Pancreas (tissue), 10 donors: ENCODE measurements at regions not wholly inside any gene's neighbourhood (a gene's known extent, or its start where the extent isn't known, plus 50 kb on each side); places are given as distances from the start of the nearest gene placed in this dataset.

ENCODE experiments used
- ATAC-seq, 4 donors: fragments of 200-7000 bp; cut with Tn5 transposase; one replicate each; pipeline versions ENCODE4 v1.8.0 to v1.9.1; 2020; ENCODE audit warnings: mild to moderate bottlenecking in 4 of 4, moderate library complexity in 4 of 4
- DNase-seq, 6 donors: peaks; one replicate each; pipeline ENCODE4 v3.0.0-alpha.2; 2020
- FAIRE-seq: peaks from 2 replicates; lab custom pipeline; 2012; peaks lifted over from hg19 to GRCh38; lab: Jason Lieb, UNC
- H3K27ac ChIP-seq, 4 donors: fragments of 200-600 bp; sonication (generic); 1 replicate in 3 of 4; 2 replicates in 1 of 4; pipeline versions ENCODE4 v1.5.0 to v1.8.0; 2020
- H3K27me3 ChIP-seq, 4 donors: fragments of 200-600 bp; one replicate each; pipeline ENCODE4 v1.8.0; 2021
- H3K36me3 ChIP-seq, 3 donors: fragments of 200-600 bp; sonication (generic) in 1 of 3; one replicate each; pipeline versions ENCODE4 v1.5.0 to v1.8.0; 2020 to 2021
- H3K4me1 ChIP-seq, 3 donors: fragments of 200-600 bp; one replicate each; pipeline ENCODE4 v1.8.0; 2021
- H3K4me3 ChIP-seq, 4 donors: fragments of 200-600 bp; sonication (generic) in 2 of 4; one replicate each; pipeline versions ENCODE4 v1.5.0 to v1.8.0; 2020 to 2021
- H3K9me3 ChIP-seq, 4 donors: fragments of 200-600 bp; one replicate each; pipeline ENCODE4 v1.8.0; 2021
- CTCF ChIP-seq, 4 donors: fragments of 200-600 bp; sonication (generic) in 3 of 4; IDR thresholded peaks; one replicate each; pipeline versions ENCODE4 v1.5.0 to v1.8.0; 2021; ENCODE audit warnings: antibody characterized with exemption in 4 of 4
- WGBS, 2 donors: extraction: QIAGEN DNeasy Blood & Tissue Kit; methylation state at CpG; one replicate each; pipeline ENCODE4 v1.1.7; 2013; 5-methylcytosine and 5-hydroxymethylcytosine counted together
- intact Hi-C, 3 donors: fragments of 100-400 bp; cut with DNase I; formaldehyde crosslinking; loops; one replicate each; pipeline versions ENCODE4 v1.11.1 to v1.14.2; 2022
- donor health status: healthy with polysubstance abuse.
- donor health status: DM: no; HTN: no; CAD: no; lungs with moderate emphysema.
- donor health status: DM: no; HTN: no; CAD: no.
- donor health status: control.
- donor health status: control.
- donor health status: Bipolar disorder and iron deficiency.
- donor health status: DM: yes; HTN: yes; CAD: no.
- donor health status: DM: no; HTN: no; CAD: no.
- donor health status: DM: no; HTN: no; CAD: no.
- donor health status: DM: yes; HTN: yes; CAD: no.

- DNase-seq (no peak), ATAC-seq (no peak), FAIRE-seq (no peak)
- WGBS, 2 donors = 44 to 62% methylated on average over 12 of the region's 12 CpGs
- TF ChIP-seq CTCF (IDR thresholded peaks at IDR 0.05) = no peak
- Histone ChIP-seq H3K27me3 (no peaks in the 10 kb centered on the region), H3K27ac (no peak overlapping the region), H3K4me1 (no peaks in the 10 kb centered on the region), H3K4me3 (no peak overlapping the region), H3K36me3 (no peaks in the 10 kb centered on the region), H3K9me3 (no peaks in the 10 kb centered on the region)
- intact Hi-C loops = no loop called here
These were observed 447.5 kb downstream of the AACS start for GRCh38 chr12:125512541-125513298.

- no peaks in the 10 kb centered on the region for H3K27me3 ChIP-seq
- no peaks in the 10 kb centered on the region for H3K9me3 ChIP-seq
- H3K36me3 ChIP-seq = no peaks in the 10 kb centered on the region
- intact Hi-C loops = no loop called here
- no peak for TF ChIP-seq CTCF (IDR thresholded peaks at IDR 0.05)
- peaks cover 0 to 6% (median 0%) of the 10 kb centered on the region in 3 donors for H3K4me1 ChIP-seq
- H3K4me3 ChIP-seq = no peak overlapping the region
- 79 to 86% methylated on average over 8 of the region's 8 CpGs for WGBS, 2 donors
- FAIRE-seq = no peak
- no peak overlapping the region for H3K27ac ChIP-seq
- no peak for DNase-seq
- no peak for ATAC-seq
These were observed 450.7 kb downstream of the AACS start for GRCh38 chr12:125515887-125516286.

GRCh38 chr12:125518074-125518473 lies 452.8 kb downstream of the AACS start:
- no peak for FAIRE-seq
- no peaks in the 10 kb centered on the region for H3K9me3 ChIP-seq

GRCh38 chr12:125519026-125519651 lies 453.9 kb downstream of the AACS start:
- WGBS, 2 donors = 26 to 29% methylated on average over 15 of the region's 15 CpGs
- Histone ChIP-seq H3K4me1 (peaks cover 0 to 6% (median 0%) of the 10 kb centered on the region in 3 donors), H3K27ac (no peak overlapping the region), H3K36me3 (no peaks in the 10 kb centered on the region), H3K27me3 (no peaks in the 10 kb centered on the region), H3K9me3 (no peaks in the 10 kb centered on the region), H3K4me3 (no peak overlapping the region)
- intact Hi-C loops = no loop called here
- ATAC-seq = peak in 3 of 4 donors; percentile 20 to 68 (median 61)
- peak in 2 of 6 donors; percentile 13 to 21 for DNase-seq
- TF ChIP-seq CTCF (IDR thresholded peaks at IDR 0.05) = no peak
- no peak for FAIRE-seq

More at GRCh38 chr12:125518074-125518473, 452.8 kb downstream of the AACS start:
- Histone ChIP-seq H3K4me3 (no peak overlapping the region), H3K36me3 (no peaks in the 10 kb centered on the region), H3K4me1 (peaks cover 0 to 6% (median 0%) of the 10 kb centered on the region in 3 donors), H3K27ac (no peak overlapping the region), H3K27me3 (no peaks in the 10 kb centered on the region)
- DNase-seq = peak in 3 of 6 donors; percentile 16 to 38 (median 24)
- TF ChIP-seq CTCF (IDR thresholded peaks at IDR 0.05) = no peak
- WGBS, 2 donors = 3 to 5% methylated on average over 2 of the region's 2 CpGs
- peak; percentile 39 to 79 (median 66) for ATAC-seq
- intact Hi-C loops = no loop called here

GRCh38 chr12:125525879-125526278 lies 460.6 kb downstream of the AACS start:
- H3K36me3 ChIP-seq = no peaks in the 10 kb centered on the region
- H3K4me1 ChIP-seq = no peaks in the 10 kb centered on the region
- FAIRE-seq (no peak), ATAC-seq (no peak), DNase-seq (no peak)
- H3K9me3 ChIP-seq = no peaks in the 10 kb centered on the region
- WGBS, 2 donors = 63 to 70% methylated on average over 5 of the region's 5 CpGs
- no peaks in the 10 kb centered on the region for H3K27me3 ChIP-seq
- H3K4me3 ChIP-seq = no peak overlapping the region
- intact Hi-C loops = no loop called here
- TF ChIP-seq CTCF (IDR thresholded peaks at IDR 0.05) = no peak
- no peak overlapping the region for H3K27ac ChIP-seq
